Heart left ventricle (tissue), 16 donors: ENCODE measurements at regions not wholly inside any gene's neighbourhood (a gene's known extent, or its start where the extent isn't known, plus 50 kb on each side); places are given as distances from the start of the nearest gene placed in this dataset.
A peak's percentile ranks its signal among the peaks of the same experiment; 100 is the strongest.

Experiments used
- ATAC-seq, 4 donors: fragments of 200-7000 bp; cut with Tn5 transposase; one replicate each; pipeline ENCODE4 v1.9.1; 2020 to 2022; ENCODE audit warnings: moderate library complexity in 4 of 4, mild to moderate bottlenecking in 3 of 4, moderate number of reproducible peaks in 1 of 4
- DNase-seq, 5 donors: peaks; one replicate each; pipeline ENCODE4 v3.0.0-alpha.2; 2020
- H3K27ac ChIP-seq, 12 donors: fragments of 200-600 bp; sonication (generic) in 4 of 12; one replicate each; pipeline versions ENCODE4 v1.5.0 to v1.8.0; 2016 to 2022; ENCODE audit warnings: mild to moderate bottlenecking in 2 of 12
- H3K27me3 ChIP-seq, 9 donors: fragments of 200-600 bp; sonication (generic) in 2 of 9; one replicate each; pipeline versions ENCODE4 v1.5.1 to v1.8.0; 2016 to 2022; ENCODE audit warnings: mild to moderate bottlenecking in 3 of 9
- H3K36me3 ChIP-seq, 9 donors: fragments of 200-600 bp; sonication (generic) in 2 of 9; one replicate each; pipeline versions ENCODE4 v1.5.0 to v1.8.0; 2018 to 2022; ENCODE audit warnings: mild to moderate bottlenecking in 2 of 9
- H3K4me1 ChIP-seq, 12 donors: fragments of 200-600 bp; sonication (generic) in 4 of 12; one replicate each; pipeline versions ENCODE4 v1.5.0 to v1.8.0; 2016 to 2022; ENCODE audit warnings: mild to moderate bottlenecking in 3 of 12
- H3K4me3 ChIP-seq, 12 donors: fragments of 200-600 bp; sonication (generic) in 4 of 12; one replicate each; pipeline versions ENCODE4 v1.5.0 to v1.8.0; 2017 to 2022; ENCODE audit warnings: mild to moderate bottlenecking in 9 of 12, moderate library complexity in 4 of 12
- H3K9me3 ChIP-seq, 12 donors: fragments of 200-600 bp; sonication (generic) in 4 of 12; one replicate each; pipeline versions ENCODE4 v1.5.0 to v1.8.0; 2016 to 2022; ENCODE audit warnings: mild to moderate bottlenecking in 1 of 12
- POLR2A ChIP-seq, 2 donors: fragments of 450-650 bp; IDR thresholded peaks; one replicate each; pipeline ENCODE4 v1.6.1; 2017; ENCODE audit warnings: antibody characterized with exemption in 2 of 2, mild to moderate bottlenecking in 2 of 2, moderate library complexity in 2 of 2
- WGBS, 4 donors: extraction: QIAGEN DNeasy Blood & Tissue Kit in 2 of 4; methylation state at CpG; one replicate each; pipeline versions ENCODE4 v1.1.5 to v1.1.7; 2013 to 2018; 5-methylcytosine and 5-hydroxymethylcytosine counted together
- intact Hi-C, 10 donors: fragments of 100-400 bp; cut with DNase I; formaldehyde crosslinking; loops; one replicate each; pipeline versions ENCODE4 v1.11.1 to v1.14.2; 2022
- TF ChIP-seq, protein P1 (sequence below), 12 donors: fragments of 200-600 bp; sonication (generic) in 4 of 12; IDR thresholded peaks; one replicate each; pipeline versions ENCODE4 v1.5.0 to v1.8.0; 2018 to 2022; ENCODE audit warnings: antibody characterized with exemption in 12 of 12, mild to moderate bottlenecking in 5 of 12
- donor health status: ischemic (EF 13 %, LVEDD 7.1; RV severe dilation, severe dysfunction).
- donor health status: healthy with polysubstance abuse.
- donor health status: DM: no; HTN: yes; CAD: no.
- donor health status: DM: no; HTN: no; CAD: no.
- donor health status: ischemic (EF 25% LVEDD 6.9; RV normal size, moderate dysfunction).
- donor health status: ischemic (EF 25% LVEDD 5.7; RV mildly dilated, moderate dysfunction).
- donor health status: healthy.
- donor health status: DM: yes; HTN: yes; CAD: no.
- donor health status: ischemic (EF 35%, LVEDD 5.7; RV mildly dilated, moderate dysfunction).
- donor health status: nonischemic (EF 11% LVEDD 7.7; RV severe dilation, severe dysfunction).
- donor health status: DM: yes; HTN: yes; CAD: no.
- donor health status: PGD.
- donor health status: ischemic (EF 29% LVEDD 5.4; RV normal size, mild dysfunction).
- donor health status: nonischemic (EF 23%, LVEDD 6.1; RV moderate dilation, normal function).

GRCh38 chr15:35994876-35995275 lies 448.9 kb upstream of the DPH6 start:
- Histone ChIP-seq H3K4me3 (no peak overlapping the region), H3K27me3 (no peaks in the 10 kb centered on the region), H3K36me3 (no peaks in the 10 kb centered on the region), H3K27ac (no peak overlapping the region), H3K9me3 (no peaks in the 10 kb centered on the region), H3K4me1 (no peaks in the 10 kb centered on the region)
- TF ChIP-seq POLR2A (IDR thresholded peaks at IDR 0.05): no peak
- TF ChIP-seq, protein P1, sequence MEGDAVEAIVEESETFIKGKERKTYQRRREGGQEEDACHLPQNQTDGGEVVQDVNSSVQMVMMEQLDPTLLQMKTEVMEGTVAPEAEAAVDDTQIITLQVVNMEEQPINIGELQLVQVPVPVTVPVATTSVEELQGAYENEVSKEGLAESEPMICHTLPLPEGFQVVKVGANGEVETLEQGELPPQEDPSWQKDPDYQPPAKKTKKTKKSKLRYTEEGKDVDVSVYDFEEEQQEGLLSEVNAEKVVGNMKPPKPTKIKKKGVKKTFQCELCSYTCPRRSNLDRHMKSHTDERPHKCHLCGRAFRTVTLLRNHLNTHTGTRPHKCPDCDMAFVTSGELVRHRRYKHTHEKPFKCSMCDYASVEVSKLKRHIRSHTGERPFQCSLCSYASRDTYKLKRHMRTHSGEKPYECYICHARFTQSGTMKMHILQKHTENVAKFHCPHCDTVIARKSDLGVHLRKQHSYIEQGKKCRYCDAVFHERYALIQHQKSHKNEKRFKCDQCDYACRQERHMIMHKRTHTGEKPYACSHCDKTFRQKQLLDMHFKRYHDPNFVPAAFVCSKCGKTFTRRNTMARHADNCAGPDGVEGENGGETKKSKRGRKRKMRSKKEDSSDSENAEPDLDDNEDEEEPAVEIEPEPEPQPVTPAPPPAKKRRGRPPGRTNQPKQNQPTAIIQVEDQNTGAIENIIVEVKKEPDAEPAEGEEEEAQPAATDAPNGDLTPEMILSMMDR (IDR thresholded peaks at IDR 0.05): no peak
- no peak for DNase-seq
- 73 to 83% (median 81%) methylated on average over 1 of the region's 1 CpG for WGBS, 4 donors
- no peak for ATAC-seq
- intact Hi-C loops: no loop called here

GRCh38 chr15:35998663-35999602 lies 453.0 kb upstream of the DPH6 start:
- ATAC-seq (no peak), DNase-seq (no peak)
- Histone ChIP-seq H3K4me1 (no peaks in the 10 kb centered on the region), H3K36me3 (no peaks in the 10 kb centered on the region), H3K4me3 (no peak overlapping the region), H3K27me3 (no peaks in the 10 kb centered on the region), H3K9me3 (no peaks in the 10 kb centered on the region), H3K27ac (no peak overlapping the region)
- WGBS, 4 donors: 83 to 90% (median 86%) methylated on average over 7 of the region's 7 CpGs
- TF ChIP-seq, protein P1 (IDR thresholded peaks at IDR 0.05): no peak
- no peak for TF ChIP-seq POLR2A (IDR thresholded peaks at IDR 0.05)
- intact Hi-C loops: no loop called here

DNA sequence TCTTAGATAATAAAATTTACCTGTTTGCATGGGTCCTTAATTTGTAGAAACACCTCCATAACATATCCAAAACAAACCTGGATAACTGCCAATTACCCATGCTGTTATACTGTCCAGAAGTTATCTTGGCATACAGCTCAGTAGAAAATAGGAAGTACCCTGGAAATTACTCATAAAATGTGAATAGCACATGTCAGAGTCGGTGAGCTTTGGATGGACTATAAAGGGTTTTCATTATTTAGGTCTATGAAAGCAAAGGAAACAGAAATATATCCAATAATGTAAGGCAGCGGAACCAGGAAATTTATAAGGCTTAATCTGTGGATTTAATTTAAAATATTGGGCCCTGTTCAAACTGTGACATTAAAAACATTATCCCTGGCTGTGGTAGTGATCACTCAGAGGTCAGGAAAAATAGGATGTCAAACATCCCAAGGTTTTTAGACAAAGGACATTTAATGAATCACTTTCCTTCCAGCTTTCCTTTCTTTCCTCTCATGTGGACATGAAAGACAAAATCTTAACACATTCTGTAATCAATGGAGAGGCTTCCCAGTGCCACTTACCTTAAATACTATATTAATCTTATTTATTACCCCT lies 459.0 kb upstream of the DPH6 start:
- DNase-seq (no peak), ATAC-seq (peak in 1 of 4 donors; percentile 62)
- intact Hi-C loops: no loop called here
- no peak for TF ChIP-seq POLR2A (IDR thresholded peaks at IDR 0.05)
- TF ChIP-seq, protein P1 (IDR thresholded peaks at IDR 0.05): no peak
- 52 to 59% (median 56%) methylated on average over 2 of the region's 2 CpGs for WGBS, 4 donors
- Histone ChIP-seq H3K27ac (no peak overlapping the region), H3K36me3 (no peaks in the 10 kb centered on the region), H3K27me3 (no peaks in the 10 kb centered on the region), H3K4me3 (no peak overlapping the region), H3K4me1 (peaks cover 0 to 9% (median 4%) of the 10 kb centered on the region in 12 donors), H3K9me3 (peaks cover 0 to 20% (median 9%) of the 10 kb centered on the region in 12 donors)

GRCh38 chr15:36005542-36005941 lies 459.6 kb upstream of the DPH6 start:
- no peaks in the 10 kb centered on the region for H3K27me3 ChIP-seq
- DNase-seq (no peak), ATAC-seq (no peak)
- H3K27ac ChIP-seq: no peak overlapping the region
- peaks cover 0 to 9% (median 4%) of the 10 kb centered on the region in 12 donors for H3K4me1 ChIP-seq
- intact Hi-C loops: no loop called here
- no peaks in the 10 kb centered on the region for H3K36me3 ChIP-seq
- WGBS, 4 donors: 56 to 74% (median 61%) methylated on average over 2 of the region's 2 CpGs
- TF ChIP-seq, protein P1 (IDR thresholded peaks at IDR 0.05): no peak
- TF ChIP-seq POLR2A (IDR thresholded peaks at IDR 0.05): no peak
- no peak overlapping the region for H3K4me3 ChIP-seq
- peaks cover 0 to 20% (median 9%) of the 10 kb centered on the region in 12 donors for H3K9me3 ChIP-seq
